Pancreas (tissue), 10 donors: ENCODE measurements at regions not wholly inside any gene's neighbourhood (a gene's known extent, or its start where the extent isn't known, plus 50 kb on each side); places are given as distances from the start of the nearest gene placed in this dataset.

ENCODE experiments used
- ATAC-seq, 4 donors: fragments of 200-7000 bp; cut with Tn5 transposase; one replicate each; pipeline versions ENCODE4 v1.8.0 to v1.9.1; 2020; ENCODE audit warnings: mild to moderate bottlenecking in 4 of 4, moderate library complexity in 4 of 4
- DNase-seq, 6 donors: peaks; one replicate each; pipeline ENCODE4 v3.0.0-alpha.2; 2020
- FAIRE-seq: peaks from 2 replicates; lab custom pipeline; 2012; peaks lifted over from hg19 to GRCh38; lab: Jason Lieb, UNC
- H3K27ac ChIP-seq, 4 donors: fragments of 200-600 bp; sonication (generic); 1 replicate in 3 of 4; 2 replicates in 1 of 4; pipeline versions ENCODE4 v1.5.0 to v1.8.0; 2020
- H3K27me3 ChIP-seq, 4 donors: fragments of 200-600 bp; one replicate each; pipeline ENCODE4 v1.8.0; 2021
- H3K36me3 ChIP-seq, 3 donors: fragments of 200-600 bp; sonication (generic) in 1 of 3; one replicate each; pipeline versions ENCODE4 v1.5.0 to v1.8.0; 2020 to 2021
- H3K4me1 ChIP-seq, 3 donors: fragments of 200-600 bp; one replicate each; pipeline ENCODE4 v1.8.0; 2021
- H3K4me3 ChIP-seq, 4 donors: fragments of 200-600 bp; sonication (generic) in 2 of 4; one replicate each; pipeline versions ENCODE4 v1.5.0 to v1.8.0; 2020 to 2021
- H3K9me3 ChIP-seq, 4 donors: fragments of 200-600 bp; one replicate each; pipeline ENCODE4 v1.8.0; 2021
- WGBS, 2 donors: extraction: QIAGEN DNeasy Blood & Tissue Kit; methylation state at CpG; one replicate each; pipeline ENCODE4 v1.1.7; 2013; 5-methylcytosine and 5-hydroxymethylcytosine counted together
- intact Hi-C, 3 donors: fragments of 100-400 bp; cut with DNase I; formaldehyde crosslinking; loops; one replicate each; pipeline versions ENCODE4 v1.11.1 to v1.14.2; 2022
- TF ChIP-seq, protein P1 (sequence below), 4 donors: fragments of 200-600 bp; sonication (generic) in 3 of 4; IDR thresholded peaks; one replicate each; pipeline versions ENCODE4 v1.5.0 to v1.8.0; 2021; ENCODE audit warnings: antibody characterized with exemption in 4 of 4
- donor health status: healthy with polysubstance abuse.
- donor health status: DM: no; HTN: no; CAD: no; lungs with moderate emphysema.
- donor health status: DM: no; HTN: no; CAD: no.
- donor health status: control.
- donor health status: control.
- donor health status: Bipolar disorder and iron deficiency.
- donor health status: DM: yes; HTN: yes; CAD: no.
- donor health status: DM: no; HTN: no; CAD: no.
- donor health status: DM: no; HTN: no; CAD: no.
- donor health status: DM: yes; HTN: yes; CAD: no.

DNA sequence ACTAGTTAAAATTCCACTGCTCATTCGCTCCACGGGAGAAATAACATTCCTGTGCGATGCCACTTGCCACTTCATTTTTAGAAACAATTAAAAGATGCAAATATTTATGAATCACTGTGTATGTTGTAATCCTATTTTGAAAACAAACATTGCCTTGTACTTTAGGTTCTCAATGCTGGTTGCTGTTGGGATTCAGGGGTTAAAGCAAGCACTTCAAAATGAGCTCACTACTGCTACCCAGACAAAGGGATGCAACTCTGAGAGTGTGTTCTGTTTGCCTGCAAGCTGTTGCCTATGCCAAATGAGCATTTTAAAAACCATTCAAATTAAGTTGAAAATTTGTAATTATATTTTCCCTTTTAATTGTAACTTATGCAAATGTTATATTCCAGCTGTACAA is 87.5 kb downstream of the RWDD3 start:
- WGBS, 2 donors: 49 to 56% methylated on average over 3 of the region's 3 CpGs
- no peaks in the 10 kb centered on the region for H3K9me3 ChIP-seq
- no peaks in the 10 kb centered on the region for H3K4me1 ChIP-seq
- H3K4me3 ChIP-seq: no peak overlapping the region
- intact Hi-C loops: no loop called here
- H3K36me3 ChIP-seq: no peaks in the 10 kb centered on the region
- DNase-seq (no peak), ATAC-seq (no peak), FAIRE-seq (no peak)
- TF ChIP-seq, protein P1, sequence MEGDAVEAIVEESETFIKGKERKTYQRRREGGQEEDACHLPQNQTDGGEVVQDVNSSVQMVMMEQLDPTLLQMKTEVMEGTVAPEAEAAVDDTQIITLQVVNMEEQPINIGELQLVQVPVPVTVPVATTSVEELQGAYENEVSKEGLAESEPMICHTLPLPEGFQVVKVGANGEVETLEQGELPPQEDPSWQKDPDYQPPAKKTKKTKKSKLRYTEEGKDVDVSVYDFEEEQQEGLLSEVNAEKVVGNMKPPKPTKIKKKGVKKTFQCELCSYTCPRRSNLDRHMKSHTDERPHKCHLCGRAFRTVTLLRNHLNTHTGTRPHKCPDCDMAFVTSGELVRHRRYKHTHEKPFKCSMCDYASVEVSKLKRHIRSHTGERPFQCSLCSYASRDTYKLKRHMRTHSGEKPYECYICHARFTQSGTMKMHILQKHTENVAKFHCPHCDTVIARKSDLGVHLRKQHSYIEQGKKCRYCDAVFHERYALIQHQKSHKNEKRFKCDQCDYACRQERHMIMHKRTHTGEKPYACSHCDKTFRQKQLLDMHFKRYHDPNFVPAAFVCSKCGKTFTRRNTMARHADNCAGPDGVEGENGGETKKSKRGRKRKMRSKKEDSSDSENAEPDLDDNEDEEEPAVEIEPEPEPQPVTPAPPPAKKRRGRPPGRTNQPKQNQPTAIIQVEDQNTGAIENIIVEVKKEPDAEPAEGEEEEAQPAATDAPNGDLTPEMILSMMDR (IDR thresholded peaks at IDR 0.05): no peak
- H3K27me3 ChIP-seq: no peaks in the 10 kb centered on the region
- no peak overlapping the region for H3K27ac ChIP-seq

DNA sequence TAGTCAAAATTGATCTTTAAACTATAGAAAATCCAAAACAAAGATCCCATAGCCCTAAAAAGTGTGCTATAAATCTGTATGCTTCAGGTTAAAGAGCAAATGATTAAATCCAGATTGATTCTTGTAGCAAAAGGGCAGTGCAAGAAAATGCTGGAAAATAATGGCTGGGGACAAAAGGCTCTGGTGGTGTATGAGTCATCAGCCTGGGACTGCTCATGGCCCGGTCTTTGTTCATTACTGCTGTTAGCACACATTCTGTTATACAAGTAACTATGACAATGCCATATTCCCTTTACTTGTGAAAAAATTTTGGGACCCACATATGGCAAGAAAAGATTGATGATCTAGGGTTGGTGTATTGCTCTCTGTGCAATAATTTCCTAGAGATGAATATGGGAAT is 89.1 kb downstream of the RWDD3 start:
- Histone ChIP-seq H3K27me3 (no peaks in the 10 kb centered on the region), H3K36me3 (no peaks in the 10 kb centered on the region), H3K9me3 (no peaks in the 10 kb centered on the region), H3K4me3 (no peak overlapping the region), H3K27ac (no peak overlapping the region), H3K4me1 (no peaks in the 10 kb centered on the region)
- 41 to 55% methylated on average over 1 of the region's 1 CpG for WGBS, 2 donors
- FAIRE-seq (no peak), ATAC-seq (no peak), DNase-seq (no peak)
- intact Hi-C loops: no loop called here
- TF ChIP-seq, protein P1 (IDR thresholded peaks at IDR 0.05): no peak

DNA sequence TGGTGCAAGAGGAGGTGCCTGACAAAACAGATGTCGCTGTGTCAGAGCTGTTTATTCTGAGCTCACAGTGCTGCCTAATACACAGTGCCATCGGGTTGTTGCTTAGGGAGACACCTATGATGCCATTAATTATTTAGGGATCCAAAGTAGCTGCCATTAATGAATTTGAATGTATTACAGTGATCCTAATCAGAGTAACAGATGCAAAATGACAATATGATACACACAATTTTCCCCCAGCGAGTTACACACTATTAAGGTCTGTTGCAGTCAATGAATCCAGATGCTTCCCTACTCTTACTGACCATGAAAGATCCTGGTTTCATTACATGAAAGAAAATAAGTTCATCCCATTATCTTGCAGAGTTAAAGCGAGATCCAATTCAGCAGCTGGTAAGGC is 91.3 kb downstream of the RWDD3 start:
- intact Hi-C loops: no loop called here

DNA sequence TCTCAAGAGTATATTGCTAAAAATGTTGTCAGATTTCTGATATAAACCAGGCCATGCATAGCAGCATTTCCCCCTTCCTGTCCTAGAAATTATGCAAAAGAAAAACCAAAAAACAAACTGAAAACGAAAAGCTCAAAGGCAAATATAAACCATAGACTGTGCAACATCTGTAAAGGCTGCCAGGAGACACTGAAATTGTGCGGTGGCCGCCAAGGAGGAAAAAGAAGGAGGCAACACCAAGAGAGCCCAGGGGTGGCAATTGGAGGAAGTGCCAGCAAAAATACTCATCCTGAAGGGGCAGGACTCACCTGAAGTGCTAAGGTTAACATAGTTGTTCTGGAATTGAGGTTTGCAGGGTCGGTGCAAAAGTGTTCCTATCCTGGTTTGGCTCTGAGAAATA is 92.0 kb downstream of the RWDD3 start:
- Histone ChIP-seq H3K9me3 (no peaks in the 10 kb centered on the region), H3K27me3 (no peaks in the 10 kb centered on the region), H3K4me1 (no peaks in the 10 kb centered on the region), H3K27ac (no peak overlapping the region), H3K36me3 (no peaks in the 10 kb centered on the region), H3K4me3 (no peak overlapping the region)
- no peak for FAIRE-seq
- ATAC-seq: no peak
- intact Hi-C loops: no loop called here
- DNase-seq: no peak
- WGBS, 2 donors: 46 to 48% methylated on average over 4 of the region's 4 CpGs
- TF ChIP-seq, protein P1 (IDR thresholded peaks at IDR 0.05): no peak

More for the DNA sequence above, 91.3 kb downstream of the RWDD3 start:
- DNase-seq: no peak
- 60 to 81% methylated on average over 4 of the region's 4 CpGs for WGBS, 2 donors
- no peaks in the 10 kb centered on the region for H3K36me3 ChIP-seq
- TF ChIP-seq, protein P1 (IDR thresholded peaks at IDR 0.05): no peak
- ATAC-seq: no peak
- H3K4me1 ChIP-seq: no peaks in the 10 kb centered on the region
- H3K27ac ChIP-seq: no peak overlapping the region
- no peaks in the 10 kb centered on the region for H3K27me3 ChIP-seq
- H3K4me3 ChIP-seq: no peak overlapping the region
- no peaks in the 10 kb centered on the region for H3K9me3 ChIP-seq
- no peak for FAIRE-seq

DNA sequence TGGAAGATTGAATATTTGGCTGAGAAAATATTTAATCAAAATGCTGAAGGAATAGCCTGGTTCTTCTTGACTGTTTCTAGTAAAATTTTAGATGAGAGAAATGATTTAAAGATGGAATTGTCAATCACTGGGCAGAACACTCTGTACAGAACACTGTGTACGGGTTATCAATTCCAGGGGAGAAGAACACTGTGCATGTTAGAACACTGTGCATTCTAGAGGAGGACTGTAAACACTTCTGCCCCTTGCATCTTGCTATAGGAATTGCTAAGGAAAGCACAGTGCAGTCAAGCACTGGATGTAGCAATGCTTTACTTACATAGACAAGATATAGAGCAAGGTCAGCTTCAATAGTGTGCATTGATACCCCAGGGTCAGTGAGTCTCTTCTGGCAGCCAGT is 98.7 kb downstream of the RWDD3 start:
- no peak for ATAC-seq
- 87 to 96% methylated on average over 1 of the region's 1 CpG for WGBS, 2 donors

More for the DNA sequence above, 98.7 kb downstream of the RWDD3 start:
- FAIRE-seq (no peak), DNase-seq (no peak)
- TF ChIP-seq, protein P1 (IDR thresholded peaks at IDR 0.05): no peak
- H3K27ac ChIP-seq: no peak overlapping the region
- intact Hi-C loops: no loop called here
- no peak overlapping the region for H3K4me3 ChIP-seq
- H3K4me1 ChIP-seq: no peaks in the 10 kb centered on the region
- no peaks in the 10 kb centered on the region for H3K9me3 ChIP-seq
- no peaks in the 10 kb centered on the region for H3K27me3 ChIP-seq
- H3K36me3 ChIP-seq: no peaks in the 10 kb centered on the region
